C4-2B (cell line): ENCODE measurements at regions not wholly inside any gene's neighbourhood (a gene's known extent, or its start where the extent isn't known, plus 50 kb on each side); places are given as distances from the start of the nearest gene placed in this dataset.

Source experiments
- ZFX ChIP-seq: fragments of 450-650 bp; IDR thresholded peaks from 2 replicates; pipeline ENCODE4 v1.6.1; 2017
- TF ChIP-seq, protein P1 (sequence below): fragments of 450-650 bp; conservative IDR thresholded peaks from 2 replicates; pipeline ENCODE4 v1.5.1; 2017; ENCODE audit warnings: mild to moderate bottlenecking

DNA sequence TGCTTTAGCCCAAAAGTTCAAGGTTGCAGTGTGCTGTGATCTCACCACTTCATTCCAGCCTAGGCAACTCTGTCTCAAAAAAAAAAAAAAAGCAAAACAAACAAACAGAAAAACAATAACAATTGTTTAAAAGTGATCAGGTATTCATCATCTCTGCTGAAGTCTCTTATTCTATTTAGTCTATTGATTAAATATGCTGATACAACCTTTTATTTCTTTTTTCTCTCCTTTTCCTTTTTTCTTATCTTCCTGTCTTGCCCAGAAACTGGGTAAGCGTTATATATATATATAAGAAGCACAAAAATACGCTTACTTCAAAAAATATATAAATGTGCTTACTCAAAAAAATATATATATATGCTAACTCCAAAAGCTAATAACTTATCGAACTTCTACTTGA is 213.8 kb upstream of the EEA1 start:
- TF ChIP-seq, protein P1, sequence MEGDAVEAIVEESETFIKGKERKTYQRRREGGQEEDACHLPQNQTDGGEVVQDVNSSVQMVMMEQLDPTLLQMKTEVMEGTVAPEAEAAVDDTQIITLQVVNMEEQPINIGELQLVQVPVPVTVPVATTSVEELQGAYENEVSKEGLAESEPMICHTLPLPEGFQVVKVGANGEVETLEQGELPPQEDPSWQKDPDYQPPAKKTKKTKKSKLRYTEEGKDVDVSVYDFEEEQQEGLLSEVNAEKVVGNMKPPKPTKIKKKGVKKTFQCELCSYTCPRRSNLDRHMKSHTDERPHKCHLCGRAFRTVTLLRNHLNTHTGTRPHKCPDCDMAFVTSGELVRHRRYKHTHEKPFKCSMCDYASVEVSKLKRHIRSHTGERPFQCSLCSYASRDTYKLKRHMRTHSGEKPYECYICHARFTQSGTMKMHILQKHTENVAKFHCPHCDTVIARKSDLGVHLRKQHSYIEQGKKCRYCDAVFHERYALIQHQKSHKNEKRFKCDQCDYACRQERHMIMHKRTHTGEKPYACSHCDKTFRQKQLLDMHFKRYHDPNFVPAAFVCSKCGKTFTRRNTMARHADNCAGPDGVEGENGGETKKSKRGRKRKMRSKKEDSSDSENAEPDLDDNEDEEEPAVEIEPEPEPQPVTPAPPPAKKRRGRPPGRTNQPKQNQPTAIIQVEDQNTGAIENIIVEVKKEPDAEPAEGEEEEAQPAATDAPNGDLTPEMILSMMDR = no peak
- TF ChIP-seq ZFX = no peak
